HEK293 (cell line): ENCODE measurements at regions not wholly inside any gene's neighbourhood (a gene's known extent, or its start where the extent isn't known, plus 50 kb on each side); places are given as distances from the start of the nearest gene placed in this dataset.

Experiments
- GLI4 ChIP-seq: fragments of 450-650 bp; formaldehyde crosslinking; IDR thresholded peaks from 2 replicates; pipeline ENCODE4 v1.5.1; 2016; ENCODE audit warnings: missing biosample characterization, missing genetic modification characterization
- YY1 ChIP-seq: fragments of 450-650 bp; formaldehyde crosslinking; IDR thresholded peaks from 2 replicates; pipeline ENCODE4 v1.5.1; 2018; ENCODE audit warnings: missing biosample characterization, missing genetic modification characterization
- ZFP37 ChIP-seq: fragments of 450-650 bp; formaldehyde crosslinking; IDR thresholded peaks from 2 replicates; pipeline ENCODE4 v1.5.1; 2016; ENCODE audit warnings: missing biosample characterization, missing genetic modification characterization
- ZNF768 ChIP-seq: fragments of 450-650 bp; formaldehyde crosslinking; IDR thresholded peaks from 2 replicates; pipeline ENCODE4 v1.5.1; 2018; ENCODE audit warnings: missing biosample characterization, mild to moderate bottlenecking, missing genetic modification characterization
- ZNF843 ChIP-seq: fragments of 450-650 bp; formaldehyde crosslinking; IDR thresholded peaks from 2 replicates; pipeline ENCODE4 v1.5.1; 2016; ENCODE audit warnings: missing biosample characterization, missing genetic modification characterization
- TF ChIP-seq, protein P1 (sequence below): fragments of 450-650 bp; formaldehyde crosslinking; IDR thresholded peaks from 2 replicates; pipeline ENCODE4 v1.5.1; 2016; ENCODE audit warnings: missing biosample characterization, missing genetic modification characterization

DNA sequence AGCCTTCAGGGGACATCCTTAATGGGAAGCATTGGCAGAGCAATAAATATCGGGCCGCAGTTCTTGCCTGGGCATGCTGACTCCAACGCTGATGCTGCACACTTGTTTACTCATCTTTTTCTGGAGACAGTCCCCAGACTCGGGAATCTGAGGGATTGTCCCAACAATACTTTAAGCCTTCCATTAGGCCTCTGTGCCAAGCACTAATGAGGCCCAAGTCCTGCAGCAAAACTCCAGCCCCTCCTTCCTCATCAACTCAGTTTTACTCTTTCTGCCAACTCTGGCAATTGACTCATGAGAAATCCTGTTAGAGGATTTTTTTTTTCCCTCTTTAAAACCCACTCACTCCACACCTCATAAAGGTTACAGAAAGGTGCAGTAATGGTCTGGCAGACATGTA lies 233.4 kb upstream of the PELI2 start:
- TF ChIP-seq ZNF843 (tag by site-specific recombination) (no peak), ZFP37 (tag by site-specific recombination) (no peak), GLI4 (tag by site-specific recombination) (no peak), YY1 (tag by site-specific recombination) (no peak), ZNF768 (tag by site-specific recombination) (no peak)
- TF ChIP-seq, protein P1, sequence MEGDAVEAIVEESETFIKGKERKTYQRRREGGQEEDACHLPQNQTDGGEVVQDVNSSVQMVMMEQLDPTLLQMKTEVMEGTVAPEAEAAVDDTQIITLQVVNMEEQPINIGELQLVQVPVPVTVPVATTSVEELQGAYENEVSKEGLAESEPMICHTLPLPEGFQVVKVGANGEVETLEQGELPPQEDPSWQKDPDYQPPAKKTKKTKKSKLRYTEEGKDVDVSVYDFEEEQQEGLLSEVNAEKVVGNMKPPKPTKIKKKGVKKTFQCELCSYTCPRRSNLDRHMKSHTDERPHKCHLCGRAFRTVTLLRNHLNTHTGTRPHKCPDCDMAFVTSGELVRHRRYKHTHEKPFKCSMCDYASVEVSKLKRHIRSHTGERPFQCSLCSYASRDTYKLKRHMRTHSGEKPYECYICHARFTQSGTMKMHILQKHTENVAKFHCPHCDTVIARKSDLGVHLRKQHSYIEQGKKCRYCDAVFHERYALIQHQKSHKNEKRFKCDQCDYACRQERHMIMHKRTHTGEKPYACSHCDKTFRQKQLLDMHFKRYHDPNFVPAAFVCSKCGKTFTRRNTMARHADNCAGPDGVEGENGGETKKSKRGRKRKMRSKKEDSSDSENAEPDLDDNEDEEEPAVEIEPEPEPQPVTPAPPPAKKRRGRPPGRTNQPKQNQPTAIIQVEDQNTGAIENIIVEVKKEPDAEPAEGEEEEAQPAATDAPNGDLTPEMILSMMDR (tag by site-specific recombination): no peak
